ENCODE measurements at regions not wholly inside any gene's neighbourhood (a gene's known extent, or its start where the extent isn't known, plus 50 kb on each side); places are given as distances from the start of the nearest gene placed in this dataset.
A peak's percentile ranks its signal among the peaks of the same experiment; 100 is the strongest.

DNA sequence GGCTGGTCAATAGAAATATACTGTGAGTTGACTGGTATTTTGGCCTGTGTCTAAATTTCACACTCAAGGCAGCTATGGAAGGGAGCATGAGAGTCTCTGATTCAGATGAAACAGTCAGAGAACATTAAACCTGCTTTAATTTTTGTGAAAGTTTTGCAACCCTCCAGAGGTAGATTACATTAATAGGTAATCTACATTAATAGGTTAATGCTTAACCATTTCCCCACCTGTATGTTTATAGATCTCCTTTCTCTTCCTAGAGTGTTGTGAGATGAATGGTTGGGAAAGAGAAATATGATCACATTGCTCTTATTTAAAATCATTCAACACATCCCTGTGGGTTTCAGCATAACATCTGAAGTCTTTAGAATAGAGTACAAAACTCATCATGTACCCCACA is 586.9 kb upstream of the DPPA4 start:
- no peaks in the 10 kb centered on the region for H3K36me3 ChIP-seq (ENCODE audit: control insufficient read depth, insufficient read depth, low read length)
- H3K9me3 ChIP-seq (replicated peaks; ENCODE audit: control insufficient read depth, low read depth, low read length), result no peaks in the 10 kb centered on the region
- DNase-seq, result no peak
- no peak overlapping the region for H3K27ac ChIP-seq (ENCODE audit: low read length)
- no peaks in the 10 kb centered on the region for H3K4me1 ChIP-seq (ENCODE audit: control insufficient read depth, insufficient read depth, low read length)
- no peak overlapping the region for H3K4me3 ChIP-seq (ENCODE audit: low read length)
- H3K27me3 ChIP-seq (ENCODE audit: control insufficient read depth, insufficient read depth, low read length), result no peaks in the 10 kb centered on the region

DNA sequence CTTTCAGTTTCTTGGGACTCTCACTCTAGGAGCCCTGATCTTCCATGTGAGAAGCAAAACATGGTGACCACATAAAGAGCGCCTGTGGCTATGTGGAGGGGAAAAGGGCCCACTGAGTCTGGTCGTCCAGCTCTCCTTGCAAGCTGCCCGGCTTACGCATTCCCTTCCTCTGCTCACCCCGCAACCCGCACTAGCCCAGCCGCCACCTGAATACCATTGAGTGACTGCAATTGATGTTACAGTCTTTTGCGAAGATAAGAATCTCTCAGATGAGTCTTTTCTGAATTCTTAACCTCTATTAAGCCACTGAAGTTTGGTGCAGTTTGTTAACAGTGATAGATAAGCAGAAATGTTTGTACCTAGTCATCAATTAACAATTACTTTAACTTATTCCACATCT is 589.0 kb upstream of the DPPA4 start:
- no peak for DNase-seq
- no peaks in the 10 kb centered on the region for H3K9me3 ChIP-seq (replicated peaks; ENCODE audit: control insufficient read depth, low read depth, low read length)
- H3K36me3 ChIP-seq (ENCODE audit: control insufficient read depth, insufficient read depth, low read length), result no peaks in the 10 kb centered on the region
- H3K27ac ChIP-seq (ENCODE audit: low read length), result no peak overlapping the region
- no peaks in the 10 kb centered on the region for H3K27me3 ChIP-seq (ENCODE audit: control insufficient read depth, insufficient read depth, low read length)
- 98% methylated on average over 6 of the region's 8 CpGs for WGBS (ENCODE audit: insufficient coverage)
- H3K4me3 ChIP-seq (ENCODE audit: low read length), result no peak overlapping the region
- H3K4me1 ChIP-seq (ENCODE audit: control insufficient read depth, insufficient read depth, low read length), result no peaks in the 10 kb centered on the region

DNA sequence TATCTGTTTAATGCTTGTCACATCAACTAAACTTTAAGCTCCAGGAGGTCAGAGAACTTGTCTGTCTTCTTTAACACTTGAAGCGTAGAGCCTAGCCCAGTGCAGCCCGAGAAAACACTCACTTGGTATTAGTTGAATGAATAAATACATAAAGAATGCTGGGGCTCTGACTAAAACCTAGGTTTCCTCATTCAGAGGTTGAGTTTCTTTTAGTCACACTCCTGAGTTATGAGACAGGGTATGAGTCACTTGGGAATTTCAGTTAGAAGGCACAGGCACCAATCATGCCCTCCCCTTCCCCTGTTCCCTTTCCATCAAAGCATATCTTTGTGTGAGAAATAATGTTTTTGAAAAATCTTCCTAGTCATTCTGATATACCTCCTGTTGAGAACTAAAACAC is 589.8 kb upstream of the DPPA4 start:
- no CpG with 5 or more reads among the region's 2 CpGs for WGBS (ENCODE audit: insufficient coverage)
- H3K36me3 ChIP-seq (ENCODE audit: control insufficient read depth, insufficient read depth, low read length), result no peaks in the 10 kb centered on the region
- no peak for DNase-seq
- no peak overlapping the region for H3K27ac ChIP-seq (ENCODE audit: low read length)
- no peak overlapping the region for H3K4me3 ChIP-seq (ENCODE audit: low read length)
- H3K9me3 ChIP-seq (replicated peaks; ENCODE audit: control insufficient read depth, low read depth, low read length), result no peaks in the 10 kb centered on the region
- no peaks in the 10 kb centered on the region for H3K4me1 ChIP-seq (ENCODE audit: control insufficient read depth, insufficient read depth, low read length)
- no peaks in the 10 kb centered on the region for H3K27me3 ChIP-seq (ENCODE audit: control insufficient read depth, insufficient read depth, low read length)

DNA sequence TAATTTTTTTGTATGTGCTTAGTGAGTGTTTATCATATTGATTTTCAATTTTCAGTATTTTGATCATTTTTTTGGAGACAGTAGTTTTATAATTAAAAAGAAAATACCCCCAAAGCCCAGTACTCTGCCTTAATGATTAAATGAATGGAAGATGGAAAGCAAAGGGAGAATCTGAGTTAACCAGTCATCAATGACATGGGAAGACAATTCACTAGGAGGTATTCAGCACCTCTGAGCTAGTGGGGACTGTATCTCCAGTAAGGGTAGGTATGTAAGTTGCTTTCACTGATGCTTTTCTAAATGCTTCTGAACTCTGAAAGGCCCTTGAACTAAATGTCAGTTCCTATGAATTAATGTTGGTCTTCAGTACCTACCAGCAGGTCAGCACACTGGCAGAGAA is 590.4 kb upstream of the DPPA4 start:
- Histone ChIP-seq H3K27ac (ENCODE audit: low read length) (no peak overlapping the region), H3K4me1 (ENCODE audit: control insufficient read depth, insufficient read depth, low read length) (no peaks in the 10 kb centered on the region)

DNA sequence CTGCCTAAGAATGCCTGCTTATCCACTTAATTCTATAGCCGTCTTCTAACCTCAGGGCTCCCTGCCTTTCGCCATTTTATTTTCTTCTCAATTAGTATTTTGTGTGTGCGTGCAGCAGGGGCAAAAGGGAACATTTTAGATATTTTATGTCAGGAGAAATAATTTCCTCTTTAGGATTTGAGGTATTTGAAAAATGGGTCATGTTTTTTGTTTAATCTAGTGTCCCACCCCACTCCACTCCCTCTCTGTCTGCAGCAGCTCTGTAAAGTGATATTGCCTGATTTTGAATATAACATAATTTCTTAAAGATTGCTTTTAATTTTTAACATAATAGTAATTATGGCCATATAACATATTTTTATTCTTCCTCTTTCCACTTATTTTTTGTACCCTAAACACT is 593.2 kb upstream of the DPPA4 start:
- no CpG with 5 or more reads among the region's 3 CpGs for WGBS (ENCODE audit: insufficient coverage)

More for the DNA sequence above, 590.4 kb upstream of the DPPA4 start:
- no peaks in the 10 kb centered on the region for H3K9me3 ChIP-seq (replicated peaks; ENCODE audit: control insufficient read depth, low read depth, low read length)
- H3K36me3 ChIP-seq (ENCODE audit: control insufficient read depth, insufficient read depth, low read length), result no peaks in the 10 kb centered on the region
- H3K27me3 ChIP-seq (ENCODE audit: control insufficient read depth, insufficient read depth, low read length), result no peaks in the 10 kb centered on the region
- no peak for DNase-seq
- H3K4me3 ChIP-seq (ENCODE audit: low read length), result no peak overlapping the region

DNA sequence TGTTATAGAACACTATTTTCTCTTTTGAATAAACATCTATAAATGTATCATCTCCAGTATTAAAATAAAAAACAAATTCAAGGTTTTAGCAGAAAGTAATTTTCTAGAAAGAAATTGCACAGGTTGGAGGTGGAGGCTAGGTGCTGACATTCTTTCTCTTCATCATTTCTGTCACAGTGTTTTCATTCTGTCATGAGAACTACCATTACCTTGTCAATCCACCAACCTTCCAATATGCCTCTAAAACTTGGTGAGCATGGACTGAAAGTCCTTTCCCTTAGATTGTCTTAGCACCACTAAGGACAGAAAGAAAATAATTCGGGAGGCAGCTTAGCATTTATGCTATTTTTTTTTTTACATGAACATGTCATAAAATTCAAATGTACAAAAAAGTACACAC is 596.2 kb upstream of the DPPA4 start:
- Histone ChIP-seq H3K27me3 (ENCODE audit: control insufficient read depth, insufficient read depth, low read length) (no peaks in the 10 kb centered on the region), H3K27ac (ENCODE audit: low read length) (no peak overlapping the region)

More for the DNA sequence above, 593.2 kb upstream of the DPPA4 start:
- no peaks in the 10 kb centered on the region for H3K9me3 ChIP-seq (replicated peaks; ENCODE audit: control insufficient read depth, low read depth, low read length)
- no peaks in the 10 kb centered on the region for H3K27me3 ChIP-seq (ENCODE audit: control insufficient read depth, insufficient read depth, low read length)
- no peak overlapping the region for H3K4me3 ChIP-seq (ENCODE audit: low read length)
- no peak overlapping the region for H3K27ac ChIP-seq (ENCODE audit: low read length)
- no peak for DNase-seq
- no peaks in the 10 kb centered on the region for H3K4me1 ChIP-seq (ENCODE audit: control insufficient read depth, insufficient read depth, low read length)
- no peaks in the 10 kb centered on the region for H3K36me3 ChIP-seq (ENCODE audit: control insufficient read depth, insufficient read depth, low read length)

DNA sequence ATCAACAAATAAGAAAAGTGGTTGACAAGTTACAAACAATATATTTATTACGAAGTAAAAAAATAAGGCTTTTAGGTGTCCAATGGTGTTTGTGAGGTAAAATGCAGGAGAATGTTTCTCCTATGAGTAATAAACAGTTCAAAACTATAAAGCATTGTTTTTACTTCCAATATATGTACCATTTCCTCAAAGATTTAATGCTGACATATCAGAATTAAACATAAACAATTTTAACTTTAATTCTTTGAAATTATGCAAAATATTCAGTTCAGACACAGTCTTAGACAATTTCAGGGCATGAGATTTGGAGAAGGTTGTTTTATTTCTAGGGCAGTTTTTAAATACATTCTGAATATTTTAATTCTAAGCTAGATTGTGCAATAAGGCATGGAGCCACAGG is 602.5 kb upstream of the DPPA4 start:
- Histone ChIP-seq H3K4me3 (ENCODE audit: low read length) (no peak overlapping the region), H3K9me3 (replicated peaks; ENCODE audit: control insufficient read depth, low read depth, low read length) (no peaks in the 10 kb centered on the region), H3K27ac (ENCODE audit: low read length) (no peak overlapping the region), H3K36me3 (ENCODE audit: control insufficient read depth, insufficient read depth, low read length) (no peaks in the 10 kb centered on the region), H3K27me3 (ENCODE audit: control insufficient read depth, insufficient read depth, low read length) (no peaks in the 10 kb centered on the region), H3K4me1 (ENCODE audit: control insufficient read depth, insufficient read depth, low read length) (no peaks in the 10 kb centered on the region)
- WGBS (ENCODE audit: insufficient coverage), result no CpG with 5 or more reads among the region's 1 CpG
- no peak for DNase-seq

More for the DNA sequence above, 596.2 kb upstream of the DPPA4 start:
- Histone ChIP-seq H3K9me3 (replicated peaks; ENCODE audit: control insufficient read depth, low read depth, low read length) (no peaks in the 10 kb centered on the region), H3K4me3 (ENCODE audit: low read length) (no peak overlapping the region), H3K36me3 (ENCODE audit: control insufficient read depth, insufficient read depth, low read length) (no peaks in the 10 kb centered on the region), H3K4me1 (ENCODE audit: control insufficient read depth, insufficient read depth, low read length) (no peaks in the 10 kb centered on the region)
- no CpG with 5 or more reads among the region's 1 CpG for WGBS (ENCODE audit: insufficient coverage)
- DNase-seq, result no peak

DNA sequence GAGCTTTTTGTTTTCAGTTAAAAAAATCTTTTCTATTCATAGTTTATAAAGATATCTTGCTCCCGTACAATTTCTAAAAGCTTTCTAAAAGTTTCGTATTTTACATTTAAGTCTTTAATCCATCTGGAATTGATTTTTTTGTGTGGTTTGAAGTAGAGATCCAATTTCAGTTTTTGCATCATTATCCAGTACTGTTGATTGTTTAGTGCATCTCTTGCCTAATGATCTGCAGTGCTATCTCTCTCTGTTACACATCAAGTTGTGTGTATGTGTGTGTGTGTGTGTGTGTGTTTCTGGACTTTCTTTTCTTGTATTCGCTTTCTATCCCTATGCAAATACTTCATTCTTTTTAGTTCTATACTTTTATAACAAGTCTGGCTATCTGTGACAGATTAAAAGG is 605.8 kb upstream of the DPPA4 start:
- Histone ChIP-seq H3K27me3 (ENCODE audit: control insufficient read depth, insufficient read depth, low read length) (no peaks in the 10 kb centered on the region), H3K36me3 (ENCODE audit: control insufficient read depth, insufficient read depth, low read length) (no peaks in the 10 kb centered on the region), H3K4me3 (ENCODE audit: low read length) (no peak overlapping the region), H3K9me3 (replicated peaks; ENCODE audit: control insufficient read depth, low read depth, low read length) (no peaks in the 10 kb centered on the region), H3K27ac (ENCODE audit: low read length) (no peak overlapping the region), H3K4me1 (ENCODE audit: control insufficient read depth, insufficient read depth, low read length) (no peaks in the 10 kb centered on the region)
- WGBS (ENCODE audit: insufficient coverage), result no CpG with 5 or more reads among the region's 3 CpGs
- DNase-seq, result no peak

DNA sequence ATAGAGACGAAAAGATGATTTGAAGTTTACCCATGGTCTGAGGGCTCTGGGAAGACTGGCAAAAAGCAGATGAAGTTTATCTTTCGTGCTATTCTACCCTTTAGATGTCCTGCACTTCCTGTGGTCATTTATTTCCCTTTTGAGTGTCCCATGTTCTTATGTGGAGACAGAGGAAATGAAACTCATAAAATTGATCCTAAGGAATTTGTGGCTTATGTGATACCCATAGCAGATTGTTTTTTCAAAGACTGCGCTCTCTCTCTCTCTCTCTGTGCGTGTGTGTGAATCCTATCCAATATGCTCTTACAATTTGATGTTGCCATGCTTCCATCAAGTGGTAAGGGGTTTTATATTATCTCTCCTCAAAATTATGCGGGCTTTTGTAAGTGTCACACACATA is 607.5 kb upstream of the DPPA4 start:
- no peak overlapping the region for H3K4me3 ChIP-seq (ENCODE audit: low read length)
- H3K36me3 ChIP-seq (ENCODE audit: control insufficient read depth, insufficient read depth, low read length), result no peaks in the 10 kb centered on the region
- no peaks in the 10 kb centered on the region for H3K4me1 ChIP-seq (ENCODE audit: control insufficient read depth, insufficient read depth, low read length)
- no peaks in the 10 kb centered on the region for H3K9me3 ChIP-seq (replicated peaks; ENCODE audit: control insufficient read depth, low read depth, low read length)
- no CpG with 5 or more reads among the region's 5 CpGs for WGBS (ENCODE audit: insufficient coverage)
- no peak overlapping the region for H3K27ac ChIP-seq (ENCODE audit: low read length)
- DNase-seq, result no peak
- H3K27me3 ChIP-seq (ENCODE audit: control insufficient read depth, insufficient read depth, low read length), result no peaks in the 10 kb centered on the region

DNA sequence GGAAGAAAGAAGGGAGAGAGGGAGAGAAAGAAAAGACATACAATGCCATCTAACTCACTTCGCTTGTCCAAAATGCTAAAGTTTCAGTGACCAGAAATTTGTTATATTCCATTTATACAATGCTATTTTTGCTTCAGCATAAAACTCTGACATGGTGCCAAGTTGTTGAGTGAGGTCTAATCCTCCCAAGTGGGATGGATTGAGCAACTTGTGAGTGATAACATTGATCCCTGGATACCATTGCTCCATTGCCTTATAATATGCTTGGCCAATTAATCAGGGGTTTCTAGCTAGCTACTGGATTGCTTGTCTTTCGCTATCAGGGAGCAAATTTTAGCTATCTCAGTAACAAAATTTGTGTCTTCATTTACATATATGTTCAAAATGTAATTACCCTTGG is 615.6 kb upstream of the DPPA4 start:
- Histone ChIP-seq H3K4me1 (ENCODE audit: control insufficient read depth, insufficient read depth, low read length) (no peaks in the 10 kb centered on the region), H3K27ac (ENCODE audit: low read length) (no peak overlapping the region), H3K9me3 (replicated peaks; ENCODE audit: control insufficient read depth, low read depth, low read length) (no peaks in the 10 kb centered on the region), H3K36me3 (ENCODE audit: control insufficient read depth, insufficient read depth, low read length) (no peaks in the 10 kb centered on the region), H3K4me3 (ENCODE audit: low read length) (no peak overlapping the region), H3K27me3 (ENCODE audit: control insufficient read depth, insufficient read depth, low read length) (no peaks in the 10 kb centered on the region)
- no CpG with 5 or more reads among the region's 2 CpGs for WGBS (ENCODE audit: insufficient coverage)
- DNase-seq, result peak; percentile 43

DNA sequence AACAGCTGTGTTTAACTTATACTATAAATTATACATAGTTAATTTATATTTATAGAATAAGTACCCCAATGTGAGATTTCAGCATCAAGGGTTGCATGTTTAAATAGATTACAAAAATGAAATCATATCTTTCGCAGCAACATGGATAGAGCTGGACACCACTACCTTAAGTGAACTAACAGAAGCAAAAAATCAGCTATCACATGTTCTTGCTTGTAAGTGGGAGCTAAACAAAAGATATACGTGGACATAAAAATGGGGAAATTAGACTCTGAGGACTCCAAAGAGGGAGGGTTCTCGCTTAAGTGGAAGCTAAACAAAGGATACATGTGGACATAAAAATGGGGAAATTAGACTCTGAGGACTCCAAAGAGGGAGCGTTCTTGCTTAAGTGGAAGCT is 626.5 kb upstream of the DPPA4 start:
- 28% methylated on average over 3 of the region's 4 CpGs for WGBS (ENCODE audit: insufficient coverage)
- no peaks in the 10 kb centered on the region for H3K36me3 ChIP-seq (ENCODE audit: control insufficient read depth, insufficient read depth, low read length)
- H3K9me3 ChIP-seq (replicated peaks; ENCODE audit: control insufficient read depth, low read depth, low read length), result no peaks in the 10 kb centered on the region
- no peaks in the 10 kb centered on the region for H3K27me3 ChIP-seq (ENCODE audit: control insufficient read depth, insufficient read depth, low read length)
- H3K4me1 ChIP-seq (ENCODE audit: control insufficient read depth, insufficient read depth, low read length), result no peaks in the 10 kb centered on the region
- no peak for DNase-seq
- H3K27ac ChIP-seq (ENCODE audit: low read length), result no peak overlapping the region
- no peak overlapping the region for H3K4me3 ChIP-seq (ENCODE audit: low read length)

Measured in muscle of leg (tissue), 3 donors.